Osteoblast (primary cell): ENCODE measurements at regions not wholly inside any gene's neighbourhood (a gene's known extent, or its start where the extent isn't known, plus 50 kb on each side); places are given as distances from the start of the nearest gene placed in this dataset.

ENCODE experiments used
- DNase-seq: peaks from one replicate; pipeline ENCODE4 v3.0.0; 2011; ENCODE audit warnings: low spot score, mixed read lengths; ENCODE audit not compliant: insufficient read length; ENCODE audit errors: missing footprints
- H2AFZ ChIP-seq: 2 replicates; pipeline ENCODE4 v1.6.0; 2011; ENCODE audit warnings: mild to moderate bottlenecking, low read length
- H3K27ac ChIP-seq: 2 replicates; pipeline ENCODE4 v1.5.1; 2011; ENCODE audit warnings: mild to moderate bottlenecking, low read depth, low read length, moderate library complexity
- H3K27me3 ChIP-seq: 2 replicates; pipeline ENCODE4 v1.6.0; 2012; ENCODE audit warnings: mild to moderate bottlenecking, control low read depth, inconsistent platforms, low read length, moderate library complexity; ENCODE audit not compliant: insufficient read depth
- H3K36me3 ChIP-seq: 2 replicates; pipeline ENCODE4 v1.5.1; 2011; ENCODE audit warnings: mild to moderate bottlenecking, low read length, control low read depth, moderate library complexity; ENCODE audit not compliant: insufficient read depth
- H3K4me1 ChIP-seq: 2 replicates; pipeline ENCODE4 v1.5.1; 2011; ENCODE audit warnings: mild to moderate bottlenecking, low read length, control low read depth, moderate library complexity; ENCODE audit not compliant: insufficient read depth
- H3K4me2 ChIP-seq: 2 replicates; pipeline ENCODE4 v1.6.0; 2011; ENCODE audit warnings: mild to moderate bottlenecking, low read length; ENCODE audit not compliant: insufficient read depth
- H3K4me3 ChIP-seq: fragments of 200-600 bp; sonication (generic); 3 replicates; pipeline ENCODE4 v1.5.1; 2012; ENCODE audit warnings: mild to moderate bottlenecking, low read length, inconsistent platforms; ENCODE audit not compliant: insufficient read depth
- H3K79me2 ChIP-seq: 2 replicates; pipeline ENCODE4 v1.6.0; 2012; ENCODE audit warnings: mild to moderate bottlenecking, low read length, control low read depth, inconsistent platforms; ENCODE audit not compliant: insufficient read depth
- H3K9me3 ChIP-seq: 2 replicates; pipeline ENCODE4 v1.5.1; 2011; ENCODE audit warnings: low read depth, low read length, control low read depth
- H4K20me1 ChIP-seq: 2 replicates; pipeline ENCODE4 v1.6.0; 2012; ENCODE audit warnings: mild to moderate bottlenecking, low read length, control low read depth; ENCODE audit not compliant: insufficient read depth
- TF ChIP-seq, protein P1 (sequence below): IDR thresholded peaks from 2 replicates; pipeline ENCODE4 v1.5.1; 2011; ENCODE audit warnings: mild to moderate bottlenecking, low read depth, low read length, moderate library complexity; ENCODE audit errors: extremely low read depth

DNA sequence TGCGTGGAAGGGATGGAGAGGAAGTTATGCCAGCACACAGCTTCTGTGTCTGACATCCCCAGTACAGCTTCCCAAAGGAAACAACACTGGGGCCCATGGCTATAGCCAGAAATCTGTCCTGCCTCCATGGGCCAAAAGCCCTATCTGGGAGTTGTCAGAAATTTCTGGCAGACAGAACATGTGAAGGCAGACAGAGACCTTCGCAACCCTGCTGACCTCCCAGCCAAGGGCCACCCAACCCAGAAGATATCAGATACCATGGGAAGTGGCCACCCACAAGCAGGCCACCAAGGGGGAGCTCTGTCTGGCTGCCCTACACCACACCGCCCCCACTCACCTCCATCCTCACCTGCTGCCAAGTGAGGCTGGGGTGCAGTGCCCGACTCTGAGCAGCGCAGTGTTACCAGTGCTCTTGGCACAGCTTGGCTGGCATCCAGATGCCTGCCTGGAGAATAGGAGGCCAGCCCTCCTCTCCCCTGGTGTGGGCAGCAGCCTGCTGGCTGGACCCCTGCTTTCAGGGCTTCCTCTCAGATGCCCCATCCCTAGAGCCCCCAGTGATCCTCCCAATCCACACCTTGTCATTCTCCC lies 61.6 kb upstream of the NEURL1B start:
- Histone ChIP-seq H3K36me3 (no peaks in the 10 kb centered on the region), H3K4me2 (no peak overlapping the region), H2AFZ (no peak overlapping the region), H3K27ac (no peak overlapping the region), H4K20me1 (no peaks in the 10 kb centered on the region), H3K79me2 (no peaks in the 10 kb centered on the region), H3K27me3 (peaks cover 28% of the 10 kb centered on the region), H3K9me3 (no peaks in the 10 kb centered on the region), H3K4me3 (no peak overlapping the region), H3K4me1 (no peaks in the 10 kb centered on the region)
- TF ChIP-seq, protein P1, sequence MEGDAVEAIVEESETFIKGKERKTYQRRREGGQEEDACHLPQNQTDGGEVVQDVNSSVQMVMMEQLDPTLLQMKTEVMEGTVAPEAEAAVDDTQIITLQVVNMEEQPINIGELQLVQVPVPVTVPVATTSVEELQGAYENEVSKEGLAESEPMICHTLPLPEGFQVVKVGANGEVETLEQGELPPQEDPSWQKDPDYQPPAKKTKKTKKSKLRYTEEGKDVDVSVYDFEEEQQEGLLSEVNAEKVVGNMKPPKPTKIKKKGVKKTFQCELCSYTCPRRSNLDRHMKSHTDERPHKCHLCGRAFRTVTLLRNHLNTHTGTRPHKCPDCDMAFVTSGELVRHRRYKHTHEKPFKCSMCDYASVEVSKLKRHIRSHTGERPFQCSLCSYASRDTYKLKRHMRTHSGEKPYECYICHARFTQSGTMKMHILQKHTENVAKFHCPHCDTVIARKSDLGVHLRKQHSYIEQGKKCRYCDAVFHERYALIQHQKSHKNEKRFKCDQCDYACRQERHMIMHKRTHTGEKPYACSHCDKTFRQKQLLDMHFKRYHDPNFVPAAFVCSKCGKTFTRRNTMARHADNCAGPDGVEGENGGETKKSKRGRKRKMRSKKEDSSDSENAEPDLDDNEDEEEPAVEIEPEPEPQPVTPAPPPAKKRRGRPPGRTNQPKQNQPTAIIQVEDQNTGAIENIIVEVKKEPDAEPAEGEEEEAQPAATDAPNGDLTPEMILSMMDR = no peak
- no peak for DNase-seq

DNA sequence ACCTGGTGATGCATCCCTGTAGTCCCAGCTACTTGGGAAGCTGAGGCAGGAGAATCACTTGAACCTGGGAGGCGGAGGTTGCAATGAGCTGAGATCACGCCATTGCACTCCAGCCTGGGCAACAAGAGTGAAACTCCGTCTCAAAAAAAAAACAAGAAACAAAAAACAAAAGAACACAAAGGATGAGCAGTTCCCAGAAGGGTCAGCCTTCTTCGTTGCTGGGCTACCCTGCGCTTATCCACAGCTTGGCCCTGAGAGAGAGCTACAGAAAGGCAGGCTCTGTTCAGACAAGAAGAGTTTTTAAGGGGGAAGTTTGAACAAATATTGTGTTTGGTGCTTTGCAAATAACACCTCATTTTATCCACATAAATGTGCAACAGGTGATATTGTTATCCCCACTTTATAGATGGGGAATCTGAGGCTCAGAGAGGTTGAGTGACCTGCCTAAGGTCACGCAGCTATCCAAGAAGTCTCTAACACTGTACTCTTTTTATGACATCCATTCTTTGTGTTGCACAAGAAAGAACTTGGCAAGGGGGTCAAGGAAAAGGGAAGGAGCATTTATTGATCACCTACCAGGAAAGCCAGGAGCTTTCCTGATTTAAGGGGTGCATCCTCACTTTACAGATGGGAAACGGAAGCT lies 63.7 kb upstream of the NEURL1B start:
- no peak overlapping the region for H3K4me2 ChIP-seq
- H3K27me3 ChIP-seq = peaks cover 19% of the 10 kb centered on the region
- no peak overlapping the region for H2AFZ ChIP-seq
- no peak overlapping the region for H3K4me3 ChIP-seq
- no peaks in the 10 kb centered on the region for H4K20me1 ChIP-seq
- H3K27ac ChIP-seq = no peak overlapping the region
- TF ChIP-seq, protein P1 = no peak
- H3K36me3 ChIP-seq = no peaks in the 10 kb centered on the region
- H3K79me2 ChIP-seq = no peaks in the 10 kb centered on the region
- H3K4me1 ChIP-seq = no peaks in the 10 kb centered on the region
- no peak for DNase-seq
- H3K9me3 ChIP-seq = no peaks in the 10 kb centered on the region

DNA sequence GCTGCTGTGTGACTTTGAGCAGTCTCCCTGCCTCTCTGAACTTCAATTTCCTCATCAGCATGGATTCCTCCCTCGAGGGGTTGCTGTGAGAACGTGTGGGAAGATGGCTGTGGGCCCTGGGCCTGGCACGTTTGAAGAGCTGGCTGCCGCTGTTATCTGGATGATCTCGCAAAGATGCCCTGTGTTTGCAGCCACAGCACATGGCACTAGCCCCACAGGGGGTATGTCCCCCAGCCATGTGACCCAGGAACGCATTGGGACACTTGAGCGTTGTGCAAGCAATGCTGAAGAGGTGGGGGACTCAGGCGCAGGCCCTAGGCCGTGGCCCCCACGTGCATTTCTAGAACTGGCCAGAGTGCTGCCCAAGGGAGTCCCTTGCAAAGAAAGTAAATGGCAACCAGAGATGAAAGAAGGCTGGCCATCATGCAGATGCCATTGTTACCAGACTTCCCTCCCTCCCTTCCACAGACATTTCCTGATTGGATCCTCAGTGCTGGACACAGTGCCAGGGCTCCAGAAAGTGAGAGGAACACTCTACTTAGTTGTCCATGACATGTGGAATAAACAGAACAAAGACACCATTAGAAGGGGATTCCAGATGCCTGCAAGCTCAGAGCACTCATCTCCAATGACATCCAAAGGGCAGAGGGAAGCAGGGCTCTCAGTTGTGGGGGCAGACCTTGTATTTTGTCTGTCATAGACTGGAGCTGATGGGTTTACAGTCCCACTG lies 65.1 kb upstream of the NEURL1B start:
- no peak overlapping the region for H3K4me3 ChIP-seq
- H3K27me3 ChIP-seq = peaks cover 18% of the 10 kb centered on the region
- no peak overlapping the region for H3K4me2 ChIP-seq
- H3K36me3 ChIP-seq = no peaks in the 10 kb centered on the region
- H3K4me1 ChIP-seq = no peaks in the 10 kb centered on the region
- TF ChIP-seq, protein P1 = no peak
- no peaks in the 10 kb centered on the region for H3K9me3 ChIP-seq
- no peaks in the 10 kb centered on the region for H3K79me2 ChIP-seq
- no peak for DNase-seq
- H4K20me1 ChIP-seq = no peaks in the 10 kb centered on the region
- no peak overlapping the region for H2AFZ ChIP-seq
- H3K27ac ChIP-seq = no peak overlapping the region

DNA sequence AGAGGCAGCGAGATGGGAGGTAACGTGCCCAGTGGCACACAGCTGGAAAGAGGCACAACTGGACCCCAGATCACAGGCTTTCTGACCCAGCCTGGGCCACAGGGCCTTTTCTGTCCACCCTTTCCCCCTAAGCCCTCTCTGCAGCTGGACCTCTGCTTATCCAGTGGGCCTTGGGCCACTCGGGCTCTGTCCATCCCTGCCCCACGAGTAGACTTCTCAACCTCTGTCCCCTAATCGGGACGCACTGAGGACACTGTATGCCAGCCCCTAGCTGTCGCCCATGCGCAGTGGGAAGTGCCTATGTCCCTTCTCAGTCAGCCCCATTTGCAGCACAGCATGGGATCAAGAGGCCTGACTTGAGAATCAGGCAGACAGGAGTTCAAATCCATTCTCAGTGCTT lies 65.6 kb upstream of the NEURL1B start:
- Histone ChIP-seq H4K20me1 (no peaks in the 10 kb centered on the region), H2AFZ (no peak overlapping the region), H3K9me3 (no peaks in the 10 kb centered on the region), H3K4me3 (no peak overlapping the region), H3K79me2 (no peaks in the 10 kb centered on the region), H3K27me3 (peaks cover 19% of the 10 kb centered on the region), H3K27ac (no peak overlapping the region), H3K36me3 (no peaks in the 10 kb centered on the region), H3K4me1 (no peaks in the 10 kb centered on the region), H3K4me2 (no peak overlapping the region)
- DNase-seq = no peak
- TF ChIP-seq, protein P1 = no peak
